ENCODE measurements at regions not wholly inside any gene's neighbourhood (a gene's known extent, or its start where the extent isn't known, plus 50 kb on each side); places are given as distances from the start of the nearest gene placed in this dataset.

DNA sequence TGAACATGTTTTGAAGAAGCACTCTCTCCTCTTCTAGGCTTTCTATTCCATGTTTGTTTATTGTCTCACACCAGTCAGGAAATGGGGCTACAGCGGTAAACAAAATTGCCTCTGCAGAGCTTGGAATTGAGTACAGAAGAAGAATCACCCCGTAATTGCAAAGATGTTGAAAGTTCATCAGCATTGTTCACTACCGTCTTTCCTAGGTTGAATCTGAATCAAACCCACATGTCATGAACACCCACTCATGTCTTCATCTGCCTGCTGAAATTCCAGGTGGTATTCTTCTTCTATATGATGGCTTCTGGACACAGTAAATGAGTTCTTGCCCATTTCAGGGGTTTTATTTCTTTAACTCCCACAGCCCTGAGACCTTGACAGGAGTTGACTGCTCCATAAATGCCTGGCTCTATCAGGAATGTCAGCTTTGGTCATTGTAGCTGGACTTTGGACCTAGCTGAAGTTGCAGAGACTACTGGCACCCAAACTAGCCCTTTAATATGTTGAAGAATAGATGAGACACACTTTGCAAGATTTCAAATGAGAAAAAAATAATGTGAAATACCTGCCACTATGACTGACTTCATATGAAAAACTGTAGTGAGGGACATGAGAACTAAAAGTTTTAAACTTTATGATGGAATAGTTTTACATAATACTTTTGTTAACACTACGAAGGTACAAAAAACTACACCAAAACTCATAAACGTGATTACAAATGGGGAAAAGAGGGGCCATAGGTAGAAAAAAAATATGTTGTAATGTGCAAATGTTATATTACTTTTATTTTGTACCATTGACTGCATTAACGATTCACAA is 1235.3 kb upstream of the ZEB2 start:
- H3K27me3 ChIP-seq (ENCODE audit: control insufficient read depth in 3 of 3, insufficient read depth in 3 of 3, low read length in 3 of 3): no peaks in the 10 kb centered on the region
- H3K4me1 ChIP-seq (ENCODE audit: control insufficient read depth in 3 of 3, insufficient read depth in 2 of 3, low read depth in 1 of 3, low read length in 2 of 3): peaks cover 0 to 4% (median 0%) of the 10 kb centered on the region in 3 donors
- H3K4me3 ChIP-seq (ENCODE audit: low read depth in 1 of 3, low read length in 3 of 3): no peak overlapping the region
- FAIRE-seq (no peak), DNase-seq (peak in 1 of 2 donors; percentile 10)
- no peaks in the 10 kb centered on the region for H3K36me3 ChIP-seq (ENCODE audit: control insufficient read depth in 3 of 3, insufficient read depth in 2 of 3, low read depth in 1 of 3, low read length in 3 of 3)
- 88 to 93% (median 88%) methylated on average over 6 of the region's 6 CpGs for WGBS, 3 donors
- no peaks in the 10 kb centered on the region for H3K9me3 ChIP-seq (ENCODE audit: control insufficient read depth in 2 of 2, insufficient read depth in 1 of 2, low read depth in 1 of 2, low read length in 1 of 2)
- no peak overlapping the region for H3K27ac ChIP-seq (ENCODE audit: low read depth in 1 of 3, low read length in 2 of 3)

DNA sequence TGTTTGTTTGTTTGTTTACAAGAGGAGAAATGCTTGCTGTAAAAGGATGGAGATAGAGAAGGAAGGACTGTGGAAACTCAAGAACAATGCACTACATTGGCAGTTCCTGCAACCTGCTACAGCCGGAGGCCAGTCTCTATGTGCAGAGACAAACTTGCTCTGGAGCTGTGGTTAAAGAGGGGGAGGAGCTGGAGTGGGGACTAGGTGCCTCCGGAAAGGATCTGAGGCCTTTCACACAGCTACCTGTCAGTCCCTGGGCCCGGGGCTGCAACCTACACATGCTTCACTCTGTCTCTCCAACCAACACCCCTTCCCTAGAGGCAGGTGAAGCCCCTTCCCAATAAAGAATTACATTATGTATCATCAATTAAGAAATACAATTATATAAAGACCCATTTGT is 1234.0 kb upstream of the ZEB2 start:
- no peak overlapping the region for H3K4me3 ChIP-seq (ENCODE audit: low read depth in 1 of 3, low read length in 3 of 3)
- DNase-seq (no peak), FAIRE-seq (no peak)
- H3K27ac ChIP-seq (ENCODE audit: low read depth in 1 of 3, low read length in 2 of 3): no peak overlapping the region
- H3K36me3 ChIP-seq (ENCODE audit: control insufficient read depth in 3 of 3, insufficient read depth in 2 of 3, low read depth in 1 of 3, low read length in 3 of 3): no peaks in the 10 kb centered on the region
- 64 to 79% (median 67%) methylated on average over 3 of the region's 3 CpGs for WGBS, 3 donors
- H3K27me3 ChIP-seq (ENCODE audit: control insufficient read depth in 3 of 3, insufficient read depth in 3 of 3, low read length in 3 of 3): no peaks in the 10 kb centered on the region
- no peaks in the 10 kb centered on the region for H3K9me3 ChIP-seq (ENCODE audit: control insufficient read depth in 2 of 2, insufficient read depth in 1 of 2, low read depth in 1 of 2, low read length in 1 of 2)
- H3K4me1 ChIP-seq (ENCODE audit: control insufficient read depth in 3 of 3, insufficient read depth in 2 of 3, low read depth in 1 of 3, low read length in 2 of 3): peaks cover 0 to 4% (median 0%) of the 10 kb centered on the region in 3 donors

DNA sequence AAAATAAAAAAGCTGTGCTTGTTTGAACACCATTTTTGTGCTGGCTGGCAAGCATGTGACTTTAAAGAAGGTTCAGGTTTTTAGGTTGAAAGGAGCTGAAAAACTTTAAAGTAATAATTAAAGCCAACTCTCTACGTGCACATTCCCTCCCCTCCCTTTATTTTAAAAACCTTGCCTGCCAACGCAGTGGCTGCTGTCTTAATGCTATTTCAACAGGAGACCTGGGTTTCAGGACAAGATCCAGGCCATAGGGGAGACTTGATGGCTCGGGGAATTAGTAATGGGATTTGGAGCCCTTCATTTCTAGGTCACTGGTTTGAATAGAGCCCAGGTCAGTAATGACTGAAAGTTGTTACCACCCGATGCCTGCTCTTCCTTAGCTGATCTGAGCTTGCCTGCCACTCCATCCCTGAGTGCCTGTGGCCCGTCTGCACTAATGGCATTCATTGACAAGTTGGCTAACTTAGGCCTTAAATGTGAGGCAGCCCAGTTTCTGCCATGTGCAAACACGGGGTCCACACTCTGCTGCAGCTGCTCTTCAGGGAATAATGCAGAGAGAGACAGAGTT is 1233.2 kb upstream of the ZEB2 start:
- WGBS, 3 donors: 72 to 75% (median 74%) methylated on average over 6 of the region's 6 CpGs
- Histone ChIP-seq H3K9me3 (ENCODE audit: control insufficient read depth in 2 of 2, insufficient read depth in 1 of 2, low read depth in 1 of 2, low read length in 1 of 2) (no peaks in the 10 kb centered on the region), H3K27ac (ENCODE audit: low read depth in 1 of 3, low read length in 2 of 3) (no peak overlapping the region), H3K36me3 (ENCODE audit: control insufficient read depth in 3 of 3, insufficient read depth in 2 of 3, low read depth in 1 of 3, low read length in 3 of 3) (no peaks in the 10 kb centered on the region), H3K4me3 (ENCODE audit: low read depth in 1 of 3, low read length in 3 of 3) (no peak overlapping the region), H3K27me3 (ENCODE audit: control insufficient read depth in 3 of 3, insufficient read depth in 3 of 3, low read length in 3 of 3) (no peaks in the 10 kb centered on the region), H3K4me1 (ENCODE audit: control insufficient read depth in 3 of 3, insufficient read depth in 2 of 3, low read depth in 1 of 3, low read length in 2 of 3) (peaks cover 0 to 4% (median 0%) of the 10 kb centered on the region in 3 donors)
- DNase-seq: no peak
- no peak for FAIRE-seq

DNA sequence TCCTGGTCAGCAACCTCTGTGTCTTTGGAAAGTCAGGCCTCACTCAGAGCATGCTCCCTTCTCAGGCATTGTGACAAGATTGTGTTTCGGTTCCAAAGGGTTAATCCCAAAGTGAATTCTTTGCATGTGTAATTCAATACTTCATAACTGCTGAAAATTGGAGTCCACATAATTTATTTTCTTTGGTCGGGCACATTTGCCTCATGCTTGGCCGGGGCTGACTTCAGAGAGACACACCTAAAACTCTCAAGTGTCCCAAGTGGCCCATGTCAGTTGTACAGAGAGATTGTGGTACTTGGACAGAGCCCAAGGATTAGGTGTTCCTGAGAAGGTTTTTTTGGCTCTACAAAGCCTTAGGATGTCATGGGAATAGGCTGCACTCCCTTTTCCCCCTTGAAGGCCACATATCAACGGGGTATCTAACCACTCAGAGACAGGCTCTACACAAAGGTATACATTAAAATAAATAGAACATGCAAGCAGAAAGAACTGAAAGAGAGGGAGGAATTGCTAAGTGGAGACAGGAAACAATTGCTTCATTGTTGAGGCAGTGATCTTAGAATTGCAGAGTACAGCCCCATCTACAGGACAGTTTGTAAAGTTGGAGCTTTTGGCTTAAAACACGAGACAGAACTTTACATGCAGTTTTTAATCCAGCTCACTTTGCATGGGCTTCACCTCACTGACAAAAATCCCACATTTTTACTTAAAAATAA is 1232.3 kb upstream of the ZEB2 start:
- FAIRE-seq (no peak), DNase-seq (peak; percentile 10 to 36)
- WGBS, 3 donors: 19 to 27% (median 26%) methylated on average over 5 of the region's 5 CpGs
- Histone ChIP-seq H3K4me3 (ENCODE audit: low read depth in 1 of 3, low read length in 3 of 3) (no peak overlapping the region), H3K9me3 (ENCODE audit: control insufficient read depth in 2 of 2, insufficient read depth in 1 of 2, low read depth in 1 of 2, low read length in 1 of 2) (no peaks in the 10 kb centered on the region), H3K36me3 (ENCODE audit: control insufficient read depth in 3 of 3, insufficient read depth in 2 of 3, low read depth in 1 of 3, low read length in 3 of 3) (no peaks in the 10 kb centered on the region), H3K27ac (ENCODE audit: low read depth in 1 of 3, low read length in 2 of 3) (peak overlapping the region in 2 of 3 donors; percentile 16 to 75), H3K4me1 (ENCODE audit: control insufficient read depth in 3 of 3, insufficient read depth in 2 of 3, low read depth in 1 of 3, low read length in 2 of 3) (peaks cover 0 to 4% (median 0%) of the 10 kb centered on the region in 3 donors), H3K27me3 (ENCODE audit: control insufficient read depth in 3 of 3, insufficient read depth in 3 of 3, low read length in 3 of 3) (no peaks in the 10 kb centered on the region)

DNA sequence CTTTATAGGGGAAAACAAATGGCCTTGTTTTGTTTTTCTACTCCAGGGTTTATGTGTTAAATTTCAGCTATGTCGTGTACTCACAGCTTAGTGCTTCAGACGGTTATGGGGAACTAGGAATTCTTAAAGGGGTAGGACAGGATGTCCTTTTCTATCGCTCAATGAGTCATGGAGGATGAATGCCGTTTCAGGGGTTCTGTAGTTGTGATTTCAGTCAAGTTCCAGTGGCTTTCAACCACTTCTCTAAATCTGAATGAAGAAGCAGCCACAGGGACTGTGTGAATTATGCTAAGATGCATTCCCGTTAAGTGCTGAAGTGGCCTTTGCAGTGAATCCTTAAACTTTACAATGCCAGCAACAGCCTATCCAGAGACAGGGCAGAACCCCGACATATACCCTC is 1231.7 kb upstream of the ZEB2 start:
- Histone ChIP-seq H3K9me3 (ENCODE audit: control insufficient read depth in 2 of 2, insufficient read depth in 1 of 2, low read depth in 1 of 2, low read length in 1 of 2) (no peaks in the 10 kb centered on the region), H3K4me3 (ENCODE audit: low read depth in 1 of 3, low read length in 3 of 3) (no peak overlapping the region), H3K36me3 (ENCODE audit: control insufficient read depth in 3 of 3, insufficient read depth in 2 of 3, low read depth in 1 of 3, low read length in 3 of 3) (no peaks in the 10 kb centered on the region), H3K4me1 (ENCODE audit: control insufficient read depth in 3 of 3, insufficient read depth in 2 of 3, low read depth in 1 of 3, low read length in 2 of 3) (no peaks in the 10 kb centered on the region), H3K27ac (ENCODE audit: low read depth in 1 of 3, low read length in 2 of 3) (peak overlapping the region in 2 of 3 donors; percentile 16 to 75), H3K27me3 (ENCODE audit: control insufficient read depth in 3 of 3, insufficient read depth in 3 of 3, low read length in 3 of 3) (no peaks in the 10 kb centered on the region)
- 37 to 65% (median 50%) methylated on average over 6 of the region's 6 CpGs for WGBS, 3 donors
- FAIRE-seq (no peak), DNase-seq (peak; percentile 6 to 7)

DNA sequence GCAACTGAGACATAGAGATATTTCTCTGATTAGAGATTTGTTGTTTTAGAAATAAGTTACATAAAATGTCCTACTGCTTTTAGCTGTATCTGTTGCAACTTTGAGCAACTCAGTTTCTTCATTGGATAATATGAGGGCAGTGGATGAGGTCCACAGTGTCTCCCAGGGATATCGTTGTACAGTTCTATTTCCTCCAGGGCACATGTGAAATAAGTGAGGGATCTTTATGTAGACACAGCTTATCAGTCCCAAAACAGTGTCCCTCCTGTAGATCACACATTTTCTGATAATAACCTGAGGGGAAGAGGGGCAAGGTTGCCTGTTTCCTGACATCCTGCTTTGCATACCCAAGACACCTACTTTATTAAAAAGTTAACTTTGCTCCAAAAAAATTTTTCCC is 1231.2 kb upstream of the ZEB2 start:
- DNase-seq (no peak), FAIRE-seq (no peak)
- 36 to 68% (median 48%) methylated on average over 1 of the region's 1 CpG for WGBS, 3 donors
- no peaks in the 10 kb centered on the region for H3K4me1 ChIP-seq (ENCODE audit: control insufficient read depth in 3 of 3, insufficient read depth in 2 of 3, low read depth in 1 of 3, low read length in 2 of 3)
- no peaks in the 10 kb centered on the region for H3K9me3 ChIP-seq (ENCODE audit: control insufficient read depth in 2 of 2, insufficient read depth in 1 of 2, low read depth in 1 of 2, low read length in 1 of 2)
- no peak overlapping the region for H3K4me3 ChIP-seq (ENCODE audit: low read depth in 1 of 3, low read length in 3 of 3)
- no peaks in the 10 kb centered on the region for H3K36me3 ChIP-seq (ENCODE audit: control insufficient read depth in 3 of 3, insufficient read depth in 2 of 3, low read depth in 1 of 3, low read length in 3 of 3)
- H3K27ac ChIP-seq (ENCODE audit: low read depth in 1 of 3, low read length in 2 of 3): peak overlapping the region in 1 of 3 donors; percentile 34
- H3K27me3 ChIP-seq (ENCODE audit: control insufficient read depth in 3 of 3, insufficient read depth in 3 of 3, low read length in 3 of 3): no peaks in the 10 kb centered on the region

DNA sequence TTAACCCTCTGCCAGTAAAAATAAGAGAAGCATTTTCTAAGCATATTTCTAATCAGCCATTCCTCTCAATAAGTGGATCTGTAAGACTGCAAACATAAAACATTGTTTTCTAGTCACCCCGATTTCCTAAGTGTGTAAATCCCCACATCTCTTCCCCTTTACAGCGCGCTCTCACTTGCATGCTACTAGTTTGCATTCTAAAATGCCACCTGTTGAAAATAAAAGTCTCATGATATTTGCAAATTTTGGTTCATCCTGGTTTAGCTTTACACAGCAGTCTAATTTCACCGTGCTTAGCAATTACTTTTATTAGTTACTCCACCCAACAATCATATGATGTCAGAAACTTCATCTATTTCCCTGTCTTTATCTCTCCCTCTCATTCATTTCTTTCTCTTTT is 1230.7 kb upstream of the ZEB2 start:
- H3K27me3 ChIP-seq (ENCODE audit: control insufficient read depth in 3 of 3, insufficient read depth in 3 of 3, low read length in 3 of 3): no peaks in the 10 kb centered on the region
- no peaks in the 10 kb centered on the region for H3K36me3 ChIP-seq (ENCODE audit: control insufficient read depth in 3 of 3, insufficient read depth in 2 of 3, low read depth in 1 of 3, low read length in 3 of 3)
- no peak for FAIRE-seq
- no peak overlapping the region for H3K4me3 ChIP-seq (ENCODE audit: low read depth in 1 of 3, low read length in 3 of 3)
- H3K9me3 ChIP-seq (ENCODE audit: control insufficient read depth in 2 of 2, insufficient read depth in 1 of 2, low read depth in 1 of 2, low read length in 1 of 2): no peaks in the 10 kb centered on the region
- WGBS, 3 donors: 59 to 73% (median 68%) methylated on average over 4 of the region's 4 CpGs
- no peaks in the 10 kb centered on the region for H3K4me1 ChIP-seq (ENCODE audit: control insufficient read depth in 3 of 3, insufficient read depth in 2 of 3, low read depth in 1 of 3, low read length in 2 of 3)
- no peak for DNase-seq
- no peak overlapping the region for H3K27ac ChIP-seq (ENCODE audit: low read depth in 1 of 3, low read length in 2 of 3)

DNA sequence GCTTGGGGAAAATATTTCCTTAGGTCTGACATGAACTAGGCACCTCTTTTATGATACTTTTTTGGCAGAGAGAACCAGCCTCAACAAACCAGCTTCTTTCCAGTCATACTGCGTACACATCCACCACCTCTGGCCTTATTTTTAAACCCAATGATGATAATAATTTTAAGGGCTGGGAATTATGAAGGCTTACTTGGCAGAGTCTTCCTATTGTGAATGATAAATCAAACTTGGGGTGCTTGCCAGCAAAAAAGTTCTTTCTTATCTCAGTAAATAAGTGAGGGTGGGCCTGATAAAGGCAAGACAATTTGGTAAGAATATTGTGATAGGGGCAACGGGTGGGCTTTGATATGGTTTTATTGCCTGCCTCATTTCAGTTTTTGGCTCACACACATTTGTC is 1230.2 kb upstream of the ZEB2 start:
- WGBS, 3 donors: 10 to 38% (median 32%) methylated on average over 2 of the region's 2 CpGs
- H3K36me3 ChIP-seq (ENCODE audit: control insufficient read depth in 3 of 3, insufficient read depth in 2 of 3, low read depth in 1 of 3, low read length in 3 of 3): no peaks in the 10 kb centered on the region
- H3K4me1 ChIP-seq (ENCODE audit: control insufficient read depth in 3 of 3, insufficient read depth in 2 of 3, low read depth in 1 of 3, low read length in 2 of 3): no peaks in the 10 kb centered on the region
- DNase-seq (no peak), FAIRE-seq (no peak)
- peak overlapping the region in 1 of 3 donors; percentile 30 for H3K27ac ChIP-seq (ENCODE audit: low read depth in 1 of 3, low read length in 2 of 3)
- no peaks in the 10 kb centered on the region for H3K9me3 ChIP-seq (ENCODE audit: control insufficient read depth in 2 of 2, insufficient read depth in 1 of 2, low read depth in 1 of 2, low read length in 1 of 2)
- H3K27me3 ChIP-seq (ENCODE audit: control insufficient read depth in 3 of 3, insufficient read depth in 3 of 3, low read length in 3 of 3): no peaks in the 10 kb centered on the region
- no peak overlapping the region for H3K4me3 ChIP-seq (ENCODE audit: low read depth in 1 of 3, low read length in 3 of 3)
